Suprapubic skin (tissue), 4 donors: ENCODE measurements at regions not wholly inside any gene's neighbourhood (a gene's known extent, or its start where the extent isn't known, plus 50 kb on each side); places are given as distances from the start of the nearest gene placed in this dataset.

ENCODE experiments used
- DNase-seq, 2 donors: peaks; one replicate each; pipeline ENCODE4 v3.0.0-alpha.2; 2019; ENCODE audit warnings: low spot score in 2 of 2
- H3K27ac ChIP-seq: fragments of 200-600 bp; sonication (generic); one replicate; pipeline ENCODE4 v1.5.1; 2019
- H3K27me3 ChIP-seq: fragments of 200-600 bp; sonication (generic); one replicate; pipeline ENCODE4 v1.5.1; 2019
- H3K36me3 ChIP-seq: fragments of 200-600 bp; sonication (generic); one replicate; pipeline ENCODE4 v1.5.1; 2019
- H3K4me1 ChIP-seq: fragments of 200-600 bp; sonication (generic); one replicate; pipeline ENCODE4 v1.5.1; 2019
- H3K4me3 ChIP-seq: fragments of 200-600 bp; sonication (generic); one replicate; pipeline ENCODE4 v1.5.1; 2019; ENCODE audit warnings: mild to moderate bottlenecking
- H3K9me3 ChIP-seq: fragments of 200-600 bp; sonication (generic); one replicate; pipeline ENCODE4 v1.5.1; 2019
- EP300 ChIP-seq: sonication (generic); formaldehyde crosslinking; IDR thresholded peaks from one replicate; pipeline ENCODE4 v1.6.1; 2017; ENCODE audit warnings: antibody characterized with exemption
- POLR2A ChIP-seq, 2 donors: fragments of 450-650 bp; IDR thresholded peaks; one replicate each; pipeline ENCODE4 v1.6.1; 2017; ENCODE audit warnings: antibody characterized with exemption in 2 of 2, mild to moderate bottlenecking in 2 of 2, moderate library complexity in 2 of 2
- POLR2AphosphoS5 ChIP-seq, 3 donors: sonication (generic); formaldehyde crosslinking; IDR thresholded peaks; one replicate each; pipeline ENCODE4 v1.6.1; 2017; ENCODE audit warnings: antibody characterized with exemption in 3 of 3
- WGBS: methylation state at CpG from one replicate; pipeline ENCODE4 v1.1.5; 2018; 5-methylcytosine and 5-hydroxymethylcytosine counted together
- TF ChIP-seq, protein P1 (sequence below), 2 donors: fragments of 200-600 bp in 1 of 2; fragments of 450-650 bp in 1 of 2; sonication (generic) in 1 of 2; IDR thresholded peaks; one replicate each; pipeline ENCODE4 v1.5.1; 2016 to 2019; ENCODE audit warnings: antibody characterized with exemption in 2 of 2, mild to moderate bottlenecking in 1 of 2, moderate library complexity in 1 of 2

DNA sequence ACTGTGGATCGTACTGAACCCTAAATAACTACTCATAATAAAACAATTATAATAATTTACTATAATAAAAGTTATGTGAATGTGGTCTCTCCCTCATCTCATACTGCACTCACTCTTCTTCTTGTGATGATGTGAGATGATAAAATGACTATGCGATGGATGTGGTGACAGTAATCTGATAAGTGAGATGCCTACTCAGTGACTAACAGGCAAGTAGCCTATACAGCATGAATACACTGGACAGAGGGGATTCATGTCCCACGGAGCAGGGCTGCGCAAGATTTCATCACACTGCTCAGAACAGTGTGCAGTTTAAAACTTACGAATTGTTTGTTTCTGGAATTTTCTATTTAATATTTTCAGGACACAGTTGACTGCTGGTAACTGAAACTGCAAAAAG is 304.0 kb downstream of the DUSP10 start:
- Histone ChIP-seq H3K9me3 (no peaks in the 10 kb centered on the region), H3K27me3 (no peaks in the 10 kb centered on the region), H3K27ac (no peak overlapping the region), H3K36me3 (no peaks in the 10 kb centered on the region), H3K4me3 (no peak overlapping the region), H3K4me1 (peaks cover 19% of the 10 kb centered on the region)
- 92% methylated on average over 5 of the region's 5 CpGs for WGBS
- DNase-seq = no peak
- TF ChIP-seq EP300 = no peak
- no peak for TF ChIP-seq POLR2A (IDR thresholded peaks at IDR 0.05)
- TF ChIP-seq, protein P1, sequence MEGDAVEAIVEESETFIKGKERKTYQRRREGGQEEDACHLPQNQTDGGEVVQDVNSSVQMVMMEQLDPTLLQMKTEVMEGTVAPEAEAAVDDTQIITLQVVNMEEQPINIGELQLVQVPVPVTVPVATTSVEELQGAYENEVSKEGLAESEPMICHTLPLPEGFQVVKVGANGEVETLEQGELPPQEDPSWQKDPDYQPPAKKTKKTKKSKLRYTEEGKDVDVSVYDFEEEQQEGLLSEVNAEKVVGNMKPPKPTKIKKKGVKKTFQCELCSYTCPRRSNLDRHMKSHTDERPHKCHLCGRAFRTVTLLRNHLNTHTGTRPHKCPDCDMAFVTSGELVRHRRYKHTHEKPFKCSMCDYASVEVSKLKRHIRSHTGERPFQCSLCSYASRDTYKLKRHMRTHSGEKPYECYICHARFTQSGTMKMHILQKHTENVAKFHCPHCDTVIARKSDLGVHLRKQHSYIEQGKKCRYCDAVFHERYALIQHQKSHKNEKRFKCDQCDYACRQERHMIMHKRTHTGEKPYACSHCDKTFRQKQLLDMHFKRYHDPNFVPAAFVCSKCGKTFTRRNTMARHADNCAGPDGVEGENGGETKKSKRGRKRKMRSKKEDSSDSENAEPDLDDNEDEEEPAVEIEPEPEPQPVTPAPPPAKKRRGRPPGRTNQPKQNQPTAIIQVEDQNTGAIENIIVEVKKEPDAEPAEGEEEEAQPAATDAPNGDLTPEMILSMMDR (IDR thresholded peaks at IDR 0.05) = no peak
- TF ChIP-seq POLR2AphosphoS5 (IDR thresholded peaks at IDR 0.05) = no peak

DNA sequence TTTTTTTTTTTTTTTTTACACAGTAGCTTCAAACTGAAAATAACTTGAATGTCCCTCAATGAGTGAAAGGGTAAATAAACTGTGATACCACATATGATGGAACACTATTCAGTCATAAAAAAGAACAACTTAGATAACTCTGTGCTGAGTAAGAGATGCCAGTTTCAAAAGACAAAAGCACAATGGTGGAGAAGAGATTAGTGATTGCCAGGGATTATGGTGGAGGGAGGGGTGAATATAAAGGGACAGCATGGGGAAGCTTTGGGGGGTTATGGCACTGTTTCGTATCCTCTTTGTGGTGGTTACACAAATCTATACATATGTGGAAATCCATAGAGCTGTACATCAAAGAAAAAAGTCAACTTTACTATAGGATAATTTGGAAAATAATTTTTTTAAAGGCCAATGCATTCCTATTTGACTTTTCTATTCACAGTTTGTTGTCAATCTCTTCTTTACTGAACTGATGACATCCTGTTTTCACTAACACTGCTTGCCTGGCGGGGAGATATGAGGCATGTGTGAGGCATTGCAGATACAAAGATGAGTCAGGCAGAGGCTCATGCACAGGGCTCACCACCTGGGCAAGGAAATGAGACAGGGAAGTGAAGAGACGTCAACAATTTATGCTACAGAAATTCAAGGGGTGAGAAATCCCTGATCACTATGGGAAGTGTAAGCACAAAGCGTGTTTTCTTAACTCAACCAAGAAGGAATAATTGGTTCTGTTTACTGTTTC is 302.7 kb downstream of the DUSP10 start:
- Histone ChIP-seq H3K4me3 (no peak overlapping the region), H3K27me3 (no peaks in the 10 kb centered on the region), H3K9me3 (no peaks in the 10 kb centered on the region), H3K4me1 (peaks cover 19% of the 10 kb centered on the region), H3K27ac (no peak overlapping the region), H3K36me3 (no peaks in the 10 kb centered on the region)
- DNase-seq = no peak
- TF ChIP-seq, protein P1 (IDR thresholded peaks at IDR 0.05) = no peak
- TF ChIP-seq EP300 (no peak), POLR2AphosphoS5 (IDR thresholded peaks at IDR 0.05) (no peak), POLR2A (IDR thresholded peaks at IDR 0.05) (no peak)
- 56% methylated on average over 4 of the region's 4 CpGs for WGBS

DNA sequence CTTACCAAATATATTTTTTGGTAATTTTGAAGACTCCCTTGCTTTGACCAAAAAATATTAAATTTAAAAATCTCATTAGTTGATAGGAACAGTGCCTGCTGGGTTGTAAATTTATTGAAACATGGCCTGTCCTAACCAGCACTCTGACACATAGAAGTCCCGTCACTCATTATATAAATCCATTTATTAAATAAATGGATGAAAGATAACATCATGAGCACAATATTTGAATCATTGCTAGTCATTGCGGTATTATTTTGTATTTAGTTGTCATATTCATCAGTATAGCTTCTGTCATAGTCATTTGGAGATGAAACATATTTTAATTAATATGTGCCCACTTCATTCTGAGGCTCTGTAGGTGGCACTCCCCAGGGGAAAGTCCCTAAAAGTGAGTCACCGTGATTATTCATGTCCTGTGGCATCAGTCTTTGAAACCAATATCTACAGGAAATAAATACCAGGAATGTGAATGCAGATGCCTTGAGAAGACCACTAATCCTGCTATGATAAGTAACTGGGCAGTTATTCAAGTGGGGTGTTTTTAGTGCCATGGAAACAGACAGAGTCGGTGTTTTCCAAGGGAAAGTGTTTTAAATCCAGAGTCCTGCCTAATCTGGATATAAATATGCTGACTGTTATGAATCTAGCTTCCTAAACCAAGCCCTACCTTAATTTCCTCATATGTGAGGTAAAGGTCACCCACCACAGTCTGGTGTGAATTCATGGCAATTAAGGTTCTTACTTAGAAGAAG is 302.0 kb downstream of the DUSP10 start:
- Histone ChIP-seq H3K4me3 (no peak overlapping the region), H3K27me3 (no peaks in the 10 kb centered on the region), H3K4me1 (peaks cover 19% of the 10 kb centered on the region), H3K27ac (no peak overlapping the region), H3K9me3 (no peaks in the 10 kb centered on the region), H3K36me3 (no peaks in the 10 kb centered on the region)
- no peak for DNase-seq
- WGBS = 20% methylated on average over 4 of the region's 4 CpGs
- TF ChIP-seq EP300 = no peak
- no peak for TF ChIP-seq POLR2A (IDR thresholded peaks at IDR 0.05)
- TF ChIP-seq, protein P1 (IDR thresholded peaks at IDR 0.05) = no peak
- TF ChIP-seq POLR2AphosphoS5 (IDR thresholded peaks at IDR 0.05) = no peak

DNA sequence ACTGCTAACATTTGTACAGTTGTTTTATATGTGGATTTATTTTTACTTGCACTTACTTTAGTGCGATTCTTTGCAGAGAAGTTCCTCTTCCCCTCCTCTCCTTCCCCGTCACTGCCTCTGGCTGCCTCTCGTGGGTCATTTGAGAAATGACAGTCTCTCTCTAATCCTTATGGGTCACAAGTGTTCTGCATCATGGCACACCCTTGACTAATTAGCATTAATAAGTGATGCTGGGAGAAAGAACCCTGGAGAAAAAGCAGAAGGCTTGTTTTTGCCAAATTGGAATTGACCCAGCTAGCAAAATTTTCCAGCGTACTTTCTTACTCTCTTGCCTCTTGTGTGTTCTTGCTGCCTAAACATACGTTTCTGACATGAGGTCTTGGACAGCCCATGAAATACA is 301.2 kb downstream of the DUSP10 start:
- no peak overlapping the region for H3K4me3 ChIP-seq
- no peak for DNase-seq
- H3K9me3 ChIP-seq = no peaks in the 10 kb centered on the region
- peaks cover 19% of the 10 kb centered on the region for H3K4me1 ChIP-seq
- TF ChIP-seq EP300 (no peak), POLR2AphosphoS5 (IDR thresholded peaks at IDR 0.05) (no peak), POLR2A (IDR thresholded peaks at IDR 0.05) (no peak)
- TF ChIP-seq, protein P1 (IDR thresholded peaks at IDR 0.05) = no peak
- WGBS = 27% methylated on average over 5 of the region's 5 CpGs
- no peaks in the 10 kb centered on the region for H3K36me3 ChIP-seq
- no peak overlapping the region for H3K27ac ChIP-seq
- H3K27me3 ChIP-seq = no peaks in the 10 kb centered on the region

DNA sequence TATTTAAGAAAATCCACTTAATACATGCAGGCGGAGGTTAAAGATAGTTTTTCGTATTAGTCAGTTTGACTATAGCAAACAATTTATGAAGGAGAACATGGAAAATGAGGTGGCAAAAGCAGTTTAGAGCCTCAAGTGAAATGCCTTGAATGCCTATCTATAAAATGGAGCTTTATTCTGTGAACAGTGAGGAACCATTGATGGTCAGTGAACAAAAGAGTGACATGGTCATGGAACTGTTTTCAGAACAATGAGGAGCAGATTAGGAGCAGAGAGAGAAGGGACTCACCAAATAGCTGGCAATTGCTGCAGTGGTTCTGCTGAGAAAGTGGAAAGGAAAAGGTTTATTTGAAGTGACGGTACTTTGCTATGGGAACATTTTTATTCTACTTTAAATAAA is 299.8 kb downstream of the DUSP10 start:
- TF ChIP-seq POLR2A (IDR thresholded peaks at IDR 0.05) (no peak), EP300 (no peak), POLR2AphosphoS5 (IDR thresholded peaks at IDR 0.05) (no peak)
- TF ChIP-seq, protein P1 (IDR thresholded peaks at IDR 0.05) = no peak
- Histone ChIP-seq H3K27me3 (no peaks in the 10 kb centered on the region), H3K27ac (no peak overlapping the region), H3K9me3 (no peaks in the 10 kb centered on the region), H3K4me1 (peaks cover 19% of the 10 kb centered on the region), H3K36me3 (no peaks in the 10 kb centered on the region), H3K4me3 (no peak overlapping the region)
- 75% methylated on average over 3 of the region's 3 CpGs for WGBS
- DNase-seq = no peak
